ENCODE measurements at regions not wholly inside any gene's neighbourhood (a gene's known extent, or its start where the extent isn't known, plus 50 kb on each side); places are given as distances from the start of the nearest gene placed in this dataset.
"Not testable (repeated sequence)": the region's sequence is repeated elsewhere in the genome, so short reads cannot be mapped to it uniquely, and the experiment has no call there.

GRCh38 chr13:67464154-67464553, 234.0 kb upstream of the PCDH9 start:
- no peak for TF ChIP-seq GABPA (IDR thresholded peaks at IDR 0.05; ENCODE audit: low read depth)
- no peak for TF ChIP-seq POLR2AphosphoS5 (IDR thresholded peaks at IDR 0.05; ENCODE audit: low read depth, low read length)
- ChIA-PET CTCF (no interaction called here), POLR2A (no interaction called here)
- no peaks in the 10 kb centered on the region for H3K79me2 ChIP-seq (ENCODE audit: insufficient read depth)
- no peaks in the 10 kb centered on the region for H4K20me1 ChIP-seq (ENCODE audit: insufficient read depth)
- no peak for DNase-seq
- no peaks in the 10 kb centered on the region for H3K36me3 ChIP-seq (replicated peaks in 1 of 2; ENCODE audit: control insufficient read depth in 1 of 2, insufficient read depth in 2 of 2, low read length in 1 of 2)
- no peaks in the 10 kb centered on the region for H3K9me3 ChIP-seq
- H3K9me2 ChIP-seq, result no peaks in the 10 kb centered on the region
- H3F3A ChIP-seq (replicated peaks; ENCODE audit: insufficient read depth), result no peaks in the 10 kb centered on the region
- H3K27ac ChIP-seq (ENCODE audit: low read depth in 2 of 2, low read length in 1 of 2), result no peak overlapping the region
- H3K27me3 ChIP-seq (ENCODE audit: insufficient read depth), result no peaks in the 10 kb centered on the region
- no peak overlapping the region for H3K4me3 ChIP-seq (ENCODE audit: low read depth in 2 of 2, low read length in 1 of 2)
- no peak overlapping the region for H3K4me2 ChIP-seq
- H2AFZ ChIP-seq (ENCODE audit: low read depth), result no peak overlapping the region
- H3K4me1 ChIP-seq (ENCODE audit: control insufficient read depth in 1 of 2, insufficient read depth in 2 of 2, low read depth in 1 of 2, low read length in 1 of 2), result no peaks in the 10 kb centered on the region
- no peak overlapping the region for H3K9ac ChIP-seq
- 45% methylated on average over 4 of the region's 4 CpGs for WGBS (ENCODE audit: low lambda C conversion rate)

- DNase-seq, result no peak
- CTCF ChIA-PET, result no interaction called here
- Histone ChIP-seq H3K36me3 (replicated peaks in 1 of 2; ENCODE audit: control insufficient read depth in 1 of 2, insufficient read depth in 2 of 2, low read length in 1 of 2) (no peaks in the 10 kb centered on the region), H2AFZ (ENCODE audit: low read depth) (no peak overlapping the region), H3K4me1 (ENCODE audit: control insufficient read depth in 1 of 2, insufficient read depth in 2 of 2, low read depth in 1 of 2, low read length in 1 of 2) (no peaks in the 10 kb centered on the region), H3K4me3 (ENCODE audit: low read depth in 2 of 2, low read length in 1 of 2) (no peak overlapping the region), H3K9me2 (no peaks in the 10 kb centered on the region), H4K20me1 (ENCODE audit: insufficient read depth) (no peaks in the 10 kb centered on the region), H3K27me3 (ENCODE audit: insufficient read depth) (no peaks in the 10 kb centered on the region), H3K79me2 (ENCODE audit: insufficient read depth) (no peaks in the 10 kb centered on the region), H3K27ac (ENCODE audit: low read depth in 2 of 2, low read length in 1 of 2) (no peak overlapping the region), H3F3A (replicated peaks; ENCODE audit: insufficient read depth) (no peaks in the 10 kb centered on the region), H3K4me2 (no peak overlapping the region), H3K9me3 (no peaks in the 10 kb centered on the region), H3K9ac (no peak overlapping the region)
- TF ChIP-seq RAD21 (IDR thresholded peaks at IDR 0.05; ENCODE audit: low read length) (no peak), CHD2 (IDR thresholded peaks at IDR 0.05; ENCODE audit: low read length, partially characterized antibody) (no peak), TAF1 (IDR thresholded peaks at IDR 0.05; ENCODE audit: borderline replicate concordance, low read depth, low read length) (no peak), SMC3 (IDR thresholded peaks at IDR 0.05; ENCODE audit: low read depth, low read length) (no peak), RFX5 (IDR thresholded peaks at IDR 0.05; ENCODE audit: low read length) (no peak), YY1 (IDR thresholded peaks at IDR 0.05; ENCODE audit: low read depth) (no peak), GATA2 (CRISPR knock-in tag; IDR thresholded peaks at IDR 0.05) (no peak), EP300 (IDR thresholded peaks at IDR 0.05; ENCODE audit: borderline replicate concordance in 1 of 2, low read depth in 1 of 2, low read length in 1 of 2) (no peak), POLR2AphosphoS5 (IDR thresholded peaks at IDR 0.05; ENCODE audit: low read depth, low read length) (no peak), USF2 (IDR thresholded peaks at IDR 0.05; ENCODE audit: borderline replicate concordance, low read depth, low read length) (no peak), SIN3A (IDR thresholded peaks at IDR 0.05; ENCODE audit: borderline replicate concordance, low read depth, low read length) (no peak), JUND (IDR thresholded peaks at IDR 0.05) (no peak)
- POLR2A ChIA-PET, result no interaction called here
- WGBS (ENCODE audit: low lambda C conversion rate), result 73% methylated on average over 1 of the region's 1 CpG
These were observed 232.0 kb upstream of the PCDH9 start for GRCh38 chr13:67462098-67462497.

GRCh38 chr13:67452526-67452925, 222.4 kb upstream of the PCDH9 start:
- H3K27me3 ChIP-seq (ENCODE audit: insufficient read depth); H4K20me1 ChIP-seq (ENCODE audit: insufficient read depth); H3F3A ChIP-seq (replicated peaks; ENCODE audit: insufficient read depth); DNase-seq; H3K9me3 ChIP-seq; H3K9ac ChIP-seq; H3K27ac ChIP-seq (ENCODE audit: low read depth in 2 of 2, low read length in 1 of 2); POLR2A ChIA-PET; H3K36me3 ChIP-seq (replicated peaks in 1 of 2; ENCODE audit: control insufficient read depth in 1 of 2, insufficient read depth in 2 of 2, low read length in 1 of 2); CTCF ChIA-PET; H2AFZ ChIP-seq (ENCODE audit: low read depth); H3K4me3 ChIP-seq (ENCODE audit: low read depth in 2 of 2, low read length in 1 of 2); H3K79me2 ChIP-seq (ENCODE audit: insufficient read depth); H3K4me2 ChIP-seq; H3K4me1 ChIP-seq (ENCODE audit: control insufficient read depth in 1 of 2, insufficient read depth in 2 of 2, low read depth in 1 of 2, low read length in 1 of 2); H3K9me2 ChIP-seq: not testable (repeated sequence)
- 67% methylated on average over 7 of the region's 8 CpGs for WGBS (ENCODE audit: low lambda C conversion rate)

Measured in SK-N-SH (cell line).